ENCODE measurements at regions not wholly inside any gene's neighbourhood (a gene's known extent, or its start where the extent isn't known, plus 50 kb on each side); places are given as distances from the start of the nearest gene placed in this dataset.
"Not testable (repeated sequence)": the region's sequence is repeated elsewhere in the genome, so short reads cannot be mapped to it uniquely, and the experiment has no call there.

DNA sequence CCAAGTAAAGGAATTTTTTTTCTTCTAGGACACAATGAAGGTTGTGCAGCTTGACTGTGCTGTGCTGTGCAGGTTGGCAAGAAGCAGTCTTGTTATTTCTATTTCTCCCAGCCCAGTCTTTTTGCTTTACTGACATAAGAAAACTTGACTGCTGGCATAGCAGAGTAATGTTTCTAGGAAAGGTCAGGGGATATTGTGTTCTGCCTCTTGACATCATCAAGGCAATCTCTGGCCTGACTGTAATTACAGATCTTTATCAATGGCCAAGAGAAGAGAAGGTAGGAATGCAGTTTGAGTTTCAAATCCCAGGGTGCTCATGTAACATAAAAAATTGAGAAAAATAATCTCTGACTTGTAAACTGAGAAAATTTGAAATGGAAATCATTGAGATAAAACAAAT, 226.3 kb upstream of the ADGRL4 start:
- no peak for DNase-seq

DNA sequence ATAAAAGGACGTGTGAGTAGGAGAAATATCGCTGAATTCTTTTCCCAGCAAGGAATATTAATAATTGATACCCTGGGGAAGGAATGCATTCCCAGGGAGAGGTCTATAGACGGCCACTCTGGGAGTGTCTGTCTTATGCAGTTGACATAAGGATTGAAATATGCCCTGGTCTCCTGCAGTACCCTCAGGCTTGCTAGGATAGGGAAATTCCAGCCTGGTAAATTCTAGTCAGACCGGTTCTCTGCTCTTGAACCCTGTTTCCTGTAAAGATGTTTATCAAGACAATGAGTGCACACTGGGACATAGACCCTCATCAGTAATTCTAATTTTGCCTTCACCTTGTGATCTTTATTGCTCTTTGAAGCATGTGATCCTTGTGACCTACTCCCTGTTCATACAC, 224.2 kb upstream of the ADGRL4 start:
- not testable (repeated sequence) for DNase-seq

DNA sequence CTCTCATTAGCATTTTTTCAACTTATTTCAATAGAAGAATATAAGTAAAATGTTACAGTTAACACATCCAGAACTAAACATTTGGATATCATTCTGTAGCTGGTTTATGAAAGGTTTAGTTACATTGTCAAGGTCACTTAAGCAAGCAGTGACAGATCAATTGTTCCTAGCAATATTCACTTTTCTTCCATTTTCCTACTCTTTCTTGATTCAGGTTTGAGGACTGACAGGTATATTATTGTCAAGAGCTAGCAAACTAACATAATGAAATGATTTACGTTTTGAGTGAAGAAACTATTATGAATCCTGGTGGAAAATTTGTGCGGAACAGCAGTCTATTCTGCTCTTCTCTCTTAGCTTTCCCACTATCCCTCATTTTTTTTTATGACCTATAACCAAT, 220.4 kb upstream of the ADGRL4 start:
- no peak for DNase-seq

DNA sequence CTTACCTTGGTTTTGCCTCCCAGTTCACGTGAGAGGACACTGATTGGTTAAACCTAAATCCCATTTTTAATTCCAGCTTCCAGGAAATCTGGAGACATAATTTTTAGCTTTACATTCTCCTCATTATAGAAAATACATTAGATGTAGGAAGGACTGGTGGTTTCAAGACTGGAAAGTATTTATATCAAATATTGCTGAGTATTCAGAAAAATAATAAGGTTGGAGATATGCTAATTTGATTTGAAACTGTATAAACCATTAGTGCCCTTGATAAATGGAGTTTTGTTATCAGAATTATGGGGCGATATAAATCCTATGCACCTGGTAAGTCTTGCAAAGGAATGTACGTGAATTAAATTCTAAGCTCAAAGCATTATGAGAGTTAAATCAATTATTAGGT, 218.0 kb upstream of the ADGRL4 start:
- no peak for DNase-seq

DNA sequence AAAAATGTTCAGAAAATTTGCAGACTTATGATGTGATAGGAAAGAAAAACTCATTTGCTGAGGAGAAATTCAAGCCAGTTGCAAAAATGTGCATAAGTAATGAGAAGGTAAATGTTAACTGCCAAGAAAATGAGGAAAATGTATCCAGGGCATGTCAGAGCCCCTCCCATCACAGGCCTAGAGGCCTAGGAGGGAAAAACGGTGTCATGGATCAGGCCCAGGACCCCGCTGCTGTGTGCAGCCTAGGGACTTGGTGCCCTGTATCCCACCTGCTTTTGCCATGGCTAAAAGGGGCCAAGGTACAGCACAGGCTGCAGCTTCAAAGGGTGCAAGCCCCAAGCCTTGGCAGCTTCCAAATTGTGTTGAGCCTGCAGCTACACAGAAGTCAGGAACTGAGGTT, 214.0 kb upstream of the ADGRL4 start:
- no peak for DNase-seq

DNA sequence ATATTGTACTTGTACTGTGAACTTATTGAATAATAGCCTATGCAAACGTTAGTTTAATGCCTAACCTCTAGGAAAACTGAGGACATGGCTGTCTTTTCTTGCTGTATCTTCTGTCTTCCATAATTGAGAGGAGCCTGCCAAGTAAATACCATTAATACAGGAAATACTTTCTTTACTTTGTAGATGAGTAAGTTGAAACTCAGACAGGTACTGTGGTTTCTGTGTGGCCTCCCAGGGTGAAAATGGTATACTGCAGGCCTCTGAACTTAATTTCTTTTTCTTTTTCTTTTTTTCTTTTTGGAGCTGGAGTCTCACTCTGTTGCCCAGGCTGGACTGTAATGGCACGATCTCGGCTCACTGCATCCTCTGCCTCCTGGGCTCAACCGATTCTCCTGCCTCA, 208.8 kb upstream of the ADGRL4 start:
- DNase-seq, result no peak

DNA sequence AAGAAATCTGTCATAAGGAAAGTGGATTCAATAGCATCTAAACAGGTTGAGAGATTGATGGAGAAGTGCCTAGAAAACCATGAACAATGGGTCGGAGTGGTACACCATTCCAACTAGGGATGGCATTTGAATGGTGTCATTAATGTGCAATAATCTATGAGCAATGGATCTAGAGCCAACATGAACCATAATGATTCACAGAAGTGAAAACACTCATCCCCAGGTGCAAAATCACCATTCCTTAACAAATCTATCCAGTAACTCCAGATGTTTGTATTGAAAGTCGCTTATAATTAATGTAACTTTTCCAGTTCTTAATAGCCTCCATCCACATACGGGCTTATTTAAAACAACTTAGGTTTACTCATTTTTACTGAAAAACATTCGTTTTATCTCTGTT, 201.3 kb upstream of the ADGRL4 start:
- DNase-seq, result no peak

DNA sequence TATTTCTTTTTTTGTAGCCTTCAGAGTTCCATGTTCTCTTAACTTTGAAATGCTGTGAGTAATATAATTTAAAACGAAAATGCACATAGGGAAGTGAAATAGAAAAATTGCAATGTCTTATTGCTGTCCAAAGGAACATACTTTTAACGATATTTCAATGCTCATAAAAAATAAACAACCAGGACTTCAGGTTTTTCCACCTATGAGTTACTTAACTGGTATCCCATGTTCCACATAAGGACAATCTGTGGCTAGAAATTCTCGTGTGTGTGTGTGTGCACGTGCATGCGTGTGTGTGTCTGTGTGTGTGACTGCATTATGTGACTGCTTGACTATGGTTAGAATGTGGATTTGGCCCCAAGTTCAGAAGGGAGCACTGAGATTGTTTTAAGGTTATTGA, 200.8 kb upstream of the ADGRL4 start:
- DNase-seq, result no peak

DNA sequence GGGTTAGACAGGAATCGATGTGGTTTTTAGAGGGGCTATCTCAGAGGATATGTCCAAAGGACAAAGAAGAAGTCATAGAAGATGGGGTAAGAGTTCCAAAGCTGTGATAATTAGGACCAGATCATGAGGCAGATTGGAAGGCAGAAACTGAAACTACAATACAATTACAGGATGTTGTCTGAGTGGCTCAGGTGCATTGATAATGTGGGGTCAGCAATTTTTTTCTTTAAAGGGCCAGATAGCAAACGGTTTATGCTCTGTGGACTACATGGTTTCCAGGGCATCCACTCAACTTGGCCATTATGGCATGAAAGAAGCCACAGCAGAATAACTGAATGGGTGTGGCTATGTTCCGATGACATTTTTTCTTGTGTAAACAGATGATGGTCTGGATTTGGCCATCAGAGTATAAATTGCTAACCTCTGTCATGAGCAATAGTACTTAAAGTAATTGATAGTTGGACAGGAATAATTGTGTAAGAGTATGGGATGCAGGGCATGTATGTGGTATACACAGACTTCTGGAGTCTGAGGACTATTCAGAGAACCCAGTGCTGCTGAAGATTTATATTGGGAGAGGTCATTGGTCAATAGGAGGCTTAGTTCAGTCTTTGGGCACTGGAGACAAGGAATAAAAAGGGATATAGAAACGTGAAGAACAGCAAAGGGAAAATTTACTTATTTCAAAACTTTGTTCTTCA, 198.4 kb upstream of the ADGRL4 start:
- DNase-seq, result no peak

DNA sequence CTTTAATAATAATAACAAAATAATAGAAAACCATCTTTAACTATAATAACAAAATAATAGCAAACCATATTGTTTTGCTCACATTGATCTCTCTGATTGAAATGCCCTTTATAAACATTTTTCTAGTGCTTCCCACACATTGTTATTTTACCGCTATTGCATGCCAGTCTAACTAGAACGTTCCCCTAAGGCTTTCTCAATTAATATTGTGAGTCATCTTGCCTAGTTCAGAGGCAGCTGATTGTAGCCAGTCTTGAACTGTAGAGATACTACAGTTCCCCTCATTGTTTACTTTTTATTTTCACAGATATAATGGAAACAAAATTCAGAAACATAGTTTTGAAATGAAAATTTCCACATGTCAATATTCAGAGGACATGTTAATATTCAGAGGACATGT, 192.3 kb upstream of the ADGRL4 start:
- peak; percentile 25 for DNase-seq

DNA sequence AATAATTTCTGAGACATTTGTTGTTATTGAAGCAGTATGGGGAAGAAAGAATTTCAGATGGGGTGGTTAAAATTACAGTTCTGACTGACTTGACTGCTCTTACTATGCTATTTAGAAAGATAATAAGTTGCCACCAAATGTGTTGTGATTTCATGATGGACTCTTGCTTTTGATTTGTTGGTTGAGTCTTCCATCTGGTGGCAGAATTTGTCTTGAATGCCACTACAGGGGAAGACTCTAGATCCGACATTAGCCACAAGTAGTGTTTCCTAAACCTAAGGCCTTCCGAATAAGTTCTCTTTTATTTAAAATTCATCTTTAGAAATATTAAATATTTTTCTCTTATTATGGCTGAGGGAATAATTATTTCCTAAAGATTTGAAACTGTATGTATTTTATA, 190.9 kb upstream of the ADGRL4 start:
- peak; percentile 43 for DNase-seq

DNA sequence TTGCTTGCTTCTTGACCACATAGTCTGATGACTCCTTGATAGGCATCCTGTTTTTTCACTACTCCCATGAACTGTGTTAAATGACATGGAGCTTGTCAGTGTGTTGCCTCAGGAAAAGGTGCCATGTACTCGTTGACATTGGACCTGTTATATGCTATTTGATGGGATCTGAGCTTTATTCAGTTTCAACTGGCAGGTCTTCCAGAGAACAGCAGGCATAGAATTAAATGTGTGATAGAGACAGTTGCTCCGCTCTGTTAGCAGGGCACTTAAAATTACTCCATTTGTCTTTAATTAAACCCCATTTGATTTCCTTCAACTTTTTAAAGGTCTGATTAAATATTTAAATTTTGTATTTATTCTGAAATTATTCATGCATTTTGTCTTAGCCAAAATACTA, 189.7 kb upstream of the ADGRL4 start:
- DNase-seq, result no peak

DNA sequence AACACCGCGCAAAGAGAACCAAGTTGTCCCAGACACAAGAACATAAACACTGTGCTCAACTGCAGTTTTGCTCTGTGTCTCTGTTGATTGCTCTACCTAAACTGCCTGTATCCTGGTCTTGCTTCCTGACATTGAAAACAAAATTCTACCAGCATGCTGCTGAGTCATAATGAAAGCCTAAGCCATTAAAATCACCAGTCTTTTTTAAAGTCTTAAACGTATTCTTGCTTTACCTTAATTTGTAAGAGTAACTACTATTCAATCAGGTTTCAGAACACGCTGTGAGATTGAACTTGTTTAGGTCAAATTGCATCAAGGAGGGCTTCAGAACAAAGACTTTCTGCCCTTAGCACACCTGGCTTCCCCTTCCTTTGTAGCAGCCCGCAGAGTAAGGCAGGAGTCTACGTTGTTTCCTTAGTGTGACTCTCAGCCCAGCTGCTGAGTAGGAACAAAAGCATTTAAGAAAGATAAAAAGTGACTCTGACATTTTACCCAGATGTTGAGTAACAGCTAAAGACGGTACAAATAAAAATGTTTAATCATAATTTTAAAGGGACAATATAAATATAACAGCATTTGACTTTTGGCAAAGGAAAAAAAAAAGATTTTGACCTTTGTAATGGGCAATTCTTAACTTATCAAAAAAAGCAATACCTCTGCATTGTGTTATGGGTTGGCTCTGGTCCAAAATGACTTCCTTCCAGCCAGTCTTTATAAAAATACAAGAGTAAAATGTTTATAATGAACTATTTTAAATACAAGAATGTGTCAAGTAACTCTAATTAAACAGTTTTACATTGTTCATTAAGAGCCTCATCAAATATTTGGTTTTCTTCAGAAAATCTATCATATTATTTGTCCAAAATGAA, 186.9 kb upstream of the ADGRL4 start:
- DNase-seq, result peak; percentile 44

DNA sequence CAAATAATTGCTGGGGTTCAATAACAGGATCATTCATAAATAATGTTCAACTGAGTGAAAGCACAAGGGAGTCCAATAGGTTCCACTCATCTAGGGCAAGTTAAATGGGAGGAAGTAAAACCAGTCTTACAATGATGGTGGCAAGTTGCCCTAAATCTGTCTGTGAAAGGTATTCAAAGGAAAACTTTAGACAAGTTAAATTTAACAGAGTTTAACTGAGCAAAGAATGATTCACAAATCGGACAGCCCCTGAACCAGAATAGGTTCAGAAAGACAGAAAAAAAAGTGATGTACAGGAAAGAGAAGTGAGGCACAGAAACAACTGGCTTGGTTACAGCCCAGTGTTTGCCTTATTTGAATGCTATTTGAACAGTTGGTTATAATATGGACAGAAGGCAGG, 183.5 kb upstream of the ADGRL4 start:
- DNase-seq, result no peak

DNA sequence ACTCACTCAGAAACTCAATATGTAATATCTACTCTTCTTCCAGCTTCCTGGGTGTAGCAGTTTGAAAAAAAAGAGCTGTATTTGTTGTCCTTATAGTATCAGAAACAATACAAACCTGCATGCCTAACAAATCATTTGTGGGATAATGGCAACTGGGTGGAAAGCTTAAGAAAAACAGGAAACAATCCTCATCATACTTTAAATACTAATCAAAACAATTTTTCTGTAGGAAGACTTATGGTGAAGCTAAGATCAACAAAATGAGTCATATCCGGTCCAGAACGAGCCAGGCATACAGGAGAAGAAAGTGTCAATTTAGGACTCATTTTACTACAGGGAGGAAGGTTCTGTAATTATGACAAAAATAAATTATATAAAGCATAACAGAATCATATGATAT, 181.8 kb upstream of the ADGRL4 start:
- peak; percentile 16 for DNase-seq

DNA sequence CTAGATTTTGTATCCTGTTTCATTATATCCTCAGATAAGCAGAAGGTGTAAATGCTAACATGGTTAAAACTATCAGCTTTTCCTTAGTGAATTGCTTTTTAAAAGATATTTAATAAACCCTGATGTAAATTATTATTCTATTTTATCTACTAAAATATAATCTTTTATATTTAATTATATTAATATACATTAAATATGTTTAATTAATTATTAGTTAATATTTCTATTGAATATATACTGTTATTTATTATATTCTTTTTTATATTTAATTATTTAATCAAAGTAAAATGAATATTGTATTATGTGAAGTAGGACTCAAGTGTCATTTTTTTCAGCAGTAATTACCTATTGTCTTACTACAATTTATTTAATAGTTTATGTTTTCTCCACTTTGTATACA, 179.7 kb upstream of the ADGRL4 start:
- no peak for DNase-seq

DNA sequence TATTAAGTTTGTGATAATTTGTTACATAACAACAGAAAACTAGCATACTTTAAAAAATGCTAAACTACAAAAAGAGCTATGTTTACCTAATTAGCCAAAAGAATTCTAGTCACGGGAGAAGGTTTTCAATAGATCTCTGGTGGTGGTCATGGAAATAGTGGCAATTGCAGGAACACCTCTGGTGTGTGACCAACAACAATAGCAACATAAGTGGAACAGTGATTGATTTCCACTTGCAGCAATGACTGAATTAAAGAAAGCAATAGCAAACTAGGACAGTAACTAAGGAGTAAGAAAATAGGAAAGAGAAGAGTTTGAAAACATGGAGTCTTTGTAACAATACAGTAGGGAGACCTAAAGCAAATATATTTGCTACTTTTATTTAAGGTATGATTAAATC, 171.3 kb upstream of the ADGRL4 start:
- DNase-seq, result no peak

DNA sequence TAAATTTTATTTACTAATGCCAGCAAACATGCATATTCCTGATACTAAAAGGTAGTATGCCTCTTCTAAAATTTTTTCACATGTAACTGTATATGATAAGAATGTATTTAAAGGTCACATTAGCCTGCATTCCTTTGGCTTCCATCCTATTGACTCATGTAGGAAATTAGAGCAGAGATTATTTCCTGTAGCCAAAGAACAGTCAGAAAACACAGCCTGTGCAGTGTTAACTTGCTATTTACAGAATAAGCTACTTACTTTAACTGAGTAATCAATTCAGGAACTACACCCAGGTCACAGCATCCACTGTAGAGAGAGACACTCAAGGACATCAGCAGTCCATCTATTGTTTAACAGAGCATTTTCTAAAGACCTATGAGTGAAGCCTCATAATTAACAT, 154.5 kb upstream of the ADGRL4 start:
- peak; percentile 71 for DNase-seq

DNA sequence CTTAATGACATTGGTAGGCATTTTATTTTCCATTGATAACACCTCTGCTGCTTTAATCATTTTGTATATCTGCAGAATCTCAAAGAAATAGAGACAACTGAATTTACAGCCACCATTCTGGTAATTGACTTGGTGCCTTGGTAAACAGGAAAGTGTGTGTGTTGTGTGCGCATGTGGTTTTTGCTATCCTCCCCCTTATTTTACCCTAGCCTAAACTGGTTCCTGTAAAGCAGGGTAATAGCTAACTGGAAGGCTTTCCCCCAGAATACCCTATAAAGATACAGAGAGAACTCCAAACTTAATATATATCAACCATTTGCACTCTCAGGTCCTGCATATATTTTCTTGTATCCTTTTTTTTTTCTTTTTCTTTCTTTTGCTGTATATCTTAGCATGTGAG, 149.5 kb upstream of the ADGRL4 start:
- no peak for DNase-seq

DNA sequence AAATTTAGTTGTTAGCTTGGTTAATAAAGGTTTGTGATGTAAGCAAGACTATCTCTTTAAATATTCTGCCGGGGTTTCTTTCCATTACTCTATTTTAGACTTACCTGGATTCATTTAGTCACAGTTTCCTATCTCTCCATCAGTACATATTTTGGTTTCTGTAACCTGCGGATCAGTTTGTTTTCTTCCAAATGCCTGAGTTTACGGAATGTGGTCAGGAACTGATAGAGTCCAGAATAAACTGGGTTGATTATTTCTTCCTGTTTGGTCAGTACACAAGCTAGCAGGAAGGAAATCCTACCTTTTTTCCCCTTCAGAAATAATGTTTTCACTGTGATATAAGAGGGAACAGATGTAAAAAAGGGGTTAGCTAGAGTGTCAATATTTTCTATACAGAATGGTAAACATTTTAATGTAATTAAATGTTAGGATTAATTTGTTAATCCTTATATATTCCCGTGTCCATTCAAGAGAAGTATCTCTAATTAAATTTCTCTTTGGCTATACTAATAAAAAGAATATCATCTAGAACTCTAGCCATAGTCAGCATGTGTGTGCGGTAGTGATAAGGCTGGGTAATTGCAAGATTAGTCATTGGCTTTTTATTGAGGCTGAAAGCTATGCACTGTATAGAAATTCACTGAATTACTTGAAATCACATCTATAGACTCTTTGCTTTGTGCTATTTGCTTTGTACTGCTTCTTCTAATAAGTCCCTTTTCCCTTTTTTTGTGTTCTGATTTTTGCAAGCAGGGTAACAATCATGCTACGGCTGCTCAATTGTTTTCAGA, 144.7 kb upstream of the ADGRL4 start:
- no peak for DNase-seq

DNA sequence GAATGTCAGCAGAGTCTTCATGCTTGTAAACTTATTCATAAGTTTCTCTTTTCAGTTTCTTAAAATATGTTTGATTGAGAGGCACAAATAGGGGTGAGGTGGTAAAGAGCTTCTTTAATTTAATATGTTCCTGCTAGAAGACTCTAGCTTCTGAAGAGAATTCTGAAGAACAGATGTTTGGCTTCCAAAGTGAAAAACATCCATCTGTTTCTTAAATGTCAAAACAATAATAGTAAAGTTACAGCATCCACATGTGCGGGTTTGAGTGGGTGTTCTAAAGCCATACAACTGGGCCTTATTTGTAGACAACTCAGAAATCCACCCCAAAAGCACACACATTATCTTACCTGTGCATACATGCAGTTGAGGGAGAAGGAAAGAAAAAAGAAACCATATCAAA, 144.0 kb upstream of the ADGRL4 start:
- no peak for DNase-seq

DNA sequence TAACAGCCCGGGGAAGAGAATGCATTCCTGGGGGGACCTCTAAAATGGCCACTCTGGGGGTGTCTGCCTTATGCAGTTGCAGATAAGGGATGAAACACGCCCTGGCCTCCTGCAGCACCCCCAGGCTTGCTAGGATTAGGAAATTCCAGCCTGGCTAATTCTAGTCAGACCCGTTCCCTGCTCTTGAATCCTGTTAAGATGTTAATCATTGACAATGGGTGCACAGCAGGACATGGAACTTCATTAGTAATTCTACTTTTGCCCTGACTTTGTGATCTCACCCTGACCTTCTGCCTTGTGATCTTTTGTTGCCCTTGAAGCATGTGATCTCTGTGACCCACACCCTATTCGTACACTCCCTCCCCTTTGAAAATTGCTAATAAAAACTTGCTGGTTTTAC, 131.7 kb upstream of the ADGRL4 start:
- DNase-seq, result not testable (repeated sequence)

DNA sequence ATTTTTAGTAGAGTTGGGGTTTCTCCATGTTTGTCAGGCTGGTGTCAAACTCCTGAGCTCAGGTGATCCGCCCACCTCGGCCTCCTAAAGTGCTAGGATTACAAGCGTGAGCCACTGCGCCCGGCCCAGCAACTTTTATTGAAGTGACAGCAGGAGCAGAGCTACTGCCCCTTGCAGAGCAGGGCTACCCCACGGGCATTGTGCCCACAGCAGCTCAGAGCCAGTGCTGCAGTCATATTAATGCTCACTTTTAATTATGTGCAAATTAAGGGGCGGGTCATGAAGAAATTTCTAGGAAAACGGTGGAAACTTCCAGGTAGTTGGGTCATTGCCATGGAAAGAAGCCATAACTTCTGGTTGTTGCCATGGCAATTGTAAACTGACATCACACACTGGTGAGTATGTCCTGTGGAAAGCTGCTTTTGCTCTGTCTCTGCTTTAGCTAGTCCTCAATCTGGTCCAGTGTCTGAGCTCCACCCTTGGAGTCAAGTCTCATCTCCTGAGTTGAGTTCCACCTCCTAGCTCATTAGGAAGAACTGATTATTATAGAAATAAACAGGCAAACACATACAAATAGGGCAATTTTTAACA, 127.3 kb upstream of the ADGRL4 start:
- no peak for DNase-seq
